GM18520 (cell line): ENCODE measurements at regions not wholly inside any gene's neighbourhood (a gene's known extent, or its start where the extent isn't known, plus 50 kb on each side); places are given as distances from the start of the nearest gene placed in this dataset.

Experiments
- ATAC-seq: cut with Tn5 transposase; IDR thresholded peaks from one replicate; pipeline ENCODE4 v1.9.1; 2021; ENCODE audit not compliant: unreplicated experiment

GRCh38 chr13:29959086-29959485, 108.7 kb upstream of the UBL3 start:
- no peak for ATAC-seq

GRCh38 chr13:29958476-29958875, 108.1 kb upstream of the UBL3 start:
- no peak for ATAC-seq

- no peak for ATAC-seq
Observed at GRCh38 chr13:29957320-29957719, 106.9 kb upstream of the UBL3 start.

- no peak for ATAC-seq
Observed at GRCh38 chr13:29956853-29957252, 106.4 kb upstream of the UBL3 start.

- no peak for ATAC-seq
Observed at GRCh38 chr13:29955137-29955650, 104.8 kb upstream of the UBL3 start.

GRCh38 chr13:29954082-29955028, 103.9 kb upstream of the UBL3 start:
- ATAC-seq: no peak

- no peak for ATAC-seq
Observed at GRCh38 chr13:29953542-29953941, 103.1 kb upstream of the UBL3 start.

GRCh38 chr13:29952245-29952644, 101.8 kb upstream of the UBL3 start:
- no peak for ATAC-seq

- ATAC-seq: no peak
Observed at GRCh38 chr13:29948791-29949190, 98.4 kb upstream of the UBL3 start.

GRCh38 chr13:29948244-29948643, 97.8 kb upstream of the UBL3 start:
- no peak for ATAC-seq

- ATAC-seq: no peak
Observed at GRCh38 chr13:29947839-29948238, 97.4 kb upstream of the UBL3 start.

- ATAC-seq: no peak
Observed at GRCh38 chr13:29946093-29946492, 95.7 kb upstream of the UBL3 start.

GRCh38 chr13:29943686-29944085, 93.3 kb upstream of the UBL3 start:
- no peak for ATAC-seq

GRCh38 chr13:29943273-29943672, 92.9 kb upstream of the UBL3 start:
- no peak for ATAC-seq

GRCh38 chr13:29940715-29941114, 90.3 kb upstream of the UBL3 start:
- ATAC-seq: no peak

GRCh38 chr13:29939158-29939557, 88.7 kb upstream of the UBL3 start:
- ATAC-seq: no peak

- ATAC-seq: no peak
Observed at GRCh38 chr13:29937841-29938240, 87.4 kb upstream of the UBL3 start.

GRCh38 chr13:29937379-29937778, 87.0 kb upstream of the UBL3 start:
- ATAC-seq: no peak

GRCh38 chr13:29936956-29937355, 86.5 kb upstream of the UBL3 start:
- ATAC-seq: no peak

GRCh38 chr13:29936051-29936813, 85.8 kb upstream of the UBL3 start:
- ATAC-seq: no peak

- ATAC-seq: peak; percentile 97
Observed at GRCh38 chr13:29935309-29935981, 85.0 kb upstream of the UBL3 start.
